ELF-1 (cell line): ENCODE measurements at regions not wholly inside any gene's neighbourhood (a gene's known extent, or its start where the extent isn't known, plus 50 kb on each side); places are given as distances from the start of the nearest gene placed in this dataset.

ENCODE experiments used
- DNase-seq: peaks from one replicate; pipeline ENCODE4 v3.0.0-alpha.2; 2016; ENCODE audit warnings: low read depth, low spot score

DNA sequence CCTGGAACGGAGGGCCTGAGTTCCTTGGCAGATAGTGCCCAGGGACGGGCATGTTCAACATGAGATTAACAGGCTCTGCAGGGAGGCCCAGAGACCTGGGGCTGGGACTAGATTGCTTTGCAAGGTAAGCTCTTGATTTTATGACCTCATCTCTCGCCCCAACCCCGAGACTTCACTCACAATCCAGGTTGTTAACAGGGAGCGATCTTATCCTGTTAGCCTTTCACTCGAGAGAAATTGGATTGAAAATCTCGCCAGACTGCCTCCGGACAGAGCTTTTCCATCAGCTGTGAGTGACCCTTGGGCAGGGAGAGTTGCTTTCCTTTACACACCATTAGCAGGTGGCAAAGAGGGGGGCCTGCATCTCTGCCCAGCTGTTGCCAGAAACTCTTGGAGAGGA, 521.7 kb upstream of the EEF2KMT start:
- DNase-seq: no peak

GRCh38 chr16:5616841-5617240, 519.2 kb upstream of the EEF2KMT start:
- DNase-seq: no peak

GRCh38 chr16:5615868-5616642, 518.5 kb upstream of the EEF2KMT start:
- peak; percentile 92 for DNase-seq

DNA sequence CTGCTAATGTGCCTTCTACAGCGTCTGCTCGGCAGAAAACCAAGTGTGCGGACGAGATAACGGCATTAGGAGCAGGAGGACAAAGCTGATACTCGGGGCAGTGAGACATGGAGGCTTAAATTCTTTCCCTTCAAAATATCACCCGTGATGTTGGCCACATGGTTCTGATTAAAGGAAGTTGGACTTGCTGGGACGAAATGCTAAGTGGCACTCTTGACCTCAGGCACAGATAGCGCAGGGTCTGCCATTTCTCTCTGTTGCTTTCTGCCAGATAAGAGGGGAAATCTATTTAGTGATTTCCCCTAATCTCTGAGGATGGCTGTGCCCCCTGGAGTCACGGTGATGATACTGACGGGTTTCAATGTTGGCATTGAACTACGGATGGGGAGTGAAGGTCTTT, 509.6 kb upstream of the EEF2KMT start:
- DNase-seq: no peak

DNA sequence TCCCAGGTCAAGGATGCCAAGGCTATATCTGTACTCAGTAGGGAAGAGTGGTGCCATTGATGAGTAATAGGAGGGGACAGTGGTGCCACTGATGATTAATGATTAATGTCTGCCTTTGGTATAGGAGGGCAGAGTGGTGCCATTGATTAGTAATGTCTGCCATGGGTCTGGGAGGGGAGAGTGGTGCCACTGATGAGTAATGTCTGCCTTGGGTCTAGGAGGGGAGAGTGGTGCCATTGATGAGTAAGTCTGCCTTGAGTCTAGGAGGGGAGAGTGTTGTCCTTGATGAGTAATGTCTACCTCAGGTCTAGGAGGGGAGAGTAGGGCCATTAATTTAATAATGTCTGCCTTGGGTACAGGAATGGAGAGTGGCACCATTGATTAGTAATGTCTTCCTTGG, 507.8 kb upstream of the EEF2KMT start:
- DNase-seq: no peak

- DNase-seq: peak; percentile 46
Measured at GRCh38 chr16:5604770-5605169, 507.2 kb upstream of the EEF2KMT start.

GRCh38 chr16:5603836-5604235, 506.2 kb upstream of the EEF2KMT start:
- DNase-seq: no peak

DNA sequence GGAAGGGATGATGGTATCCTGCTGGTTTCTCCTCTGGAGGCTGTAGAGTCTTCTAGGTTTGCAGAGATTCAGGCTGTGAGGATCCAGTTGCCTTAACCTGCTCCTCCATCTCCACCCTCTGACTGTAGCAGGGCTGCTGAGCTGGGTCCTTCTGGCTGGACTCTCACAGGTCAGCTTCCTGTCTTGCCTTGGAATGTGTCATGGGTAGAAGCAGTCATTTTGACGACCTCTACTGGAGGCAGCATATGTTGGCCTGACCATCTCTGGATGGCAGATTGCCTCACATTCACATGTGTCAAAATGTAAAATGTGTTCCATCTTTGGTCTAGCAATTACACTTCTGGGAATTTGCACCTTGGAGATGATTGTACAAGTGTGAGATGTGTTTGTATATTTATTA, 504.4 kb upstream of the EEF2KMT start:
- DNase-seq: no peak

GRCh38 chr16:5598793-5599192, 501.2 kb upstream of the EEF2KMT start:
- DNase-seq: no peak

DNA sequence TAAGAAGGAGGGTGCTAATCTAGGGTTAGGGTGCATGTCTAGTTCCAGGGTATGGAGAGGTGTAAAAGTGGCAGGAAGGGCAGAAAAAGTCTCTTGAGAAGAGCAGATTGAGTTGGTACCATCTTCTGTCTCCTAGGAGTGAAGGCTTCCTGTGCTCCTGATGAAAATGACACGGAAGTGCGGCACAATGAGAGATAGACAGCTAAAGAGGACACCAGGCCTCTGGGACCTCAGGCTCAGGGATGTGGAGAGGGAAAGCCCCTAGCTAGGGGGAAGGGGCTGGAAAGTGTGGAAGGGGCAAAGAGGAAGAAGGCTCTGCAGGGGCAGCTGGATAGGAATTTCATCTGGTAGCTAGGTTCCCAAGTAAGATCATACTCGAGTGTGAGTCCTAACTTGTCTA, 498.3 kb upstream of the EEF2KMT start:
- DNase-seq: no peak

DNA sequence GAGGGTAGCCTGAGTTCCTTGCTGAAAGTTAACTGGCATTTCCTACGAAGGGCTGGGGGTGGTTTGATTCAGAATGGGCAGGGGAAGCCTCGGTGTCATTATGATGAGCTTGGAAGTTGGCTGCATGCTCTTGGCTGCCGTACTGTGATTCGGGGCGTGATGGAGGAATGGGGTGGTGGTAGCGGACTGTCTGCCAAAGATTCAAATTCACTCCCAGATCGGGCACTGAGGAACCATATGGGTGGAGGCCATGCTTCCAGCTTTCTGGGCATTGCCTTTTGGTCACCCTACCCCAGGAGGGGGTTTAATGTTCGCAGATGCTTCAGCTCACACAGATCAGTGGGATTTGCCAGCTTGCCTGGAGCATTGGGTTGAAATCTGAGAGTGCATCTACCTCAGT, 492.8 kb upstream of the EEF2KMT start:
- no peak for DNase-seq

- no peak for DNase-seq
Measured at GRCh38 chr16:5589812-5590373, 492.3 kb upstream of the EEF2KMT start.

DNA sequence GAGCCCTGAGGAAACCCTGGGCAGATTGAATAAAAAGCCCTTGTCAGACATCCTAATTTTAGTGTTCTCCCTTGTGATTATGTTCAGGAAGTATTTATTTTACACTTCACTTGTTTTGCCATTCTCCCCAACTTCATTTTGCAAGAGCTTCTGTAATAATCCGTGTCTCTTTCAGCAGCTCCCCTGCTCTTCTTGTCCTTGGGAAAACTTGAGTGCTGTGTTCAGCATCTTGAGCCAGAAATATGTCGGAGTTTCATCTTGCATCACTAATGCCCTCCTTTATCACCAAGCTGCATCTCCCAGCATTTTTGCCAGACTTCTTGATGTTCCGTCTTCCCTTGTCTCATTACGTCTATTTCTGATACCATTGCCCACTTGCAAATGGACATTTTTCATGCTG, 486.5 kb upstream of the EEF2KMT start:
- DNase-seq: no peak

- no peak for DNase-seq
Measured at GRCh38 chr16:5582529-5582928, 484.9 kb upstream of the EEF2KMT start.

- no peak for DNase-seq
Measured at GRCh38 chr16:5581908-5582307, 484.3 kb upstream of the EEF2KMT start.

DNA sequence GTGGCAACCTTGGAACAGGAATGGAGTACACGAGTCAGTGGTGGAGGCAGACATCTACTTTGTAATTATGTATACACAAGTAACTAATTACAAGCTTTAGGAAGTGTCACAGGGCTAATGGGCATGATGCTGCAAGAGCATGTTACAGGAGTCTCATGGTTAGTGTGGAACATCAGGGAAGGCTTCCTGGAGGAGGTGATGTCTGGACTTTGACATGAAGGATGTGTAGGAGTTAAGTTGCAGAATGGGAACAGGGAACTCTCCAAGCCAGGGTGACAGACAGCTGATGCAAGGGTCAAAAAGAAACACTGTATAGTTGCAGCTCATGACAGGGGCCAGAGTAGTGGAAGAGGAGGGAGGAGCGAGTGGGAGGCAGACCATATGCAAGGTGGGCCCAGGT, 483.8 kb upstream of the EEF2KMT start:
- DNase-seq: no peak

DNA sequence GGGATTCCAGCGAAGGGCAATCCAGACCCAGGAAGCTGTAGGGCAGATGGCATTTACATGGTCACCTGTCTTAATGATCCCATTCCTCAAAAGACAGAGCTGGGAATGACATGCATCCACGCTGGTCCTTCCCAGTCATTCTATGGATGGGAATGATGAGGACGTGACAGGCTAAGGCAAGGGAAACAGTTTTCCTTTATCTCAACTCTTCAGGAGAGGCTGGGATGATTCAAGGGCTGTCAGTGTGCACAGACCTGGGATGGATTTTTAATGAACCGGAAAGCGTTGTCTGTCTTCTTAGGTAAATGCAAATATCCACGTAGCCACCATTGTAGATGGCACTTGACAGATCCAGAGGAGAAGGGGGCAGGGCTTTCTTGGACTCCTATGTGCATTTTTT, 483.2 kb upstream of the EEF2KMT start:
- no peak for DNase-seq

GRCh38 chr16:5580296-5580695, 482.7 kb upstream of the EEF2KMT start:
- no peak for DNase-seq

- peak; percentile 7 for DNase-seq
Measured at GRCh38 chr16:5578980-5579379, 481.4 kb upstream of the EEF2KMT start.

GRCh38 chr16:5577463-5577862, 479.9 kb upstream of the EEF2KMT start:
- no peak for DNase-seq

- DNase-seq: no peak
Measured at GRCh38 chr16:5575646-5576245, 478.2 kb upstream of the EEF2KMT start.

DNA sequence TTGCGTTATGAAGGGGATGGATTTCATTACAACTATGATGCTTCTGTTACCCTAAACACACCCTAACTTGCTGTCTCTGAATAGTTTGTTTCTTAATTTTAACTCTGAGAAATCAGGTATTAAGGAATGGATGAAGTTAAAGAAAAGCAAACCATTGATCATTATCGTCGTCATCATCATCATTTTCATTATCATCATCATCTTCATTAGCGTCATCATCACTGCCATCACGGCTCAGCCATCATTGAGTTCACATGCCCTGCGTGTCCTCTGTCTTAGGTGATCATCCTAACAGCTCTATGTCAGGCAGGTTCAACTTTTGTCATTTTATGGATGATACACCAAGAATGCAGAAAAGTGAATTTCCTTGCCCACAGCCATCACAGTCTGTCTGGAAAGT, 477.5 kb upstream of the EEF2KMT start:
- DNase-seq: no peak

- DNase-seq: no peak
Measured at GRCh38 chr16:5572056-5572455, 474.5 kb upstream of the EEF2KMT start.
